HG03558 (cell line): ENCODE measurements at regions not wholly inside any gene's neighbourhood (a gene's known extent, or its start where the extent isn't known, plus 50 kb on each side); places are given as distances from the start of the nearest gene placed in this dataset.
A peak's percentile ranks its signal among the peaks of the same experiment; 100 is the strongest.
"Not testable (repeated sequence)": the region's sequence is repeated elsewhere in the genome, so short reads cannot be mapped to it uniquely, and the experiment has no call there.

Experiments used
- ATAC-seq: cut with Tn5 transposase; IDR thresholded peaks from one replicate; pipeline ENCODE4 v1.9.1; 2021; ENCODE audit warnings: moderate number of reproducible peaks; ENCODE audit not compliant: unreplicated experiment; ENCODE audit errors: extremely low read depth

GRCh38 chr7:119197172-119197876, 972.8 kb downstream of the ANKRD7 start:
- ATAC-seq, result no peak

GRCh38 chr7:119197877-119198527, 973.5 kb downstream of the ANKRD7 start:
- ATAC-seq, result peak; percentile 86

GRCh38 chr7:119219663-119220062, 995.2 kb downstream of the ANKRD7 start:
- no peak for ATAC-seq

GRCh38 chr7:119223930-119224329, 999.4 kb downstream of the ANKRD7 start:
- ATAC-seq, result no peak

DNA sequence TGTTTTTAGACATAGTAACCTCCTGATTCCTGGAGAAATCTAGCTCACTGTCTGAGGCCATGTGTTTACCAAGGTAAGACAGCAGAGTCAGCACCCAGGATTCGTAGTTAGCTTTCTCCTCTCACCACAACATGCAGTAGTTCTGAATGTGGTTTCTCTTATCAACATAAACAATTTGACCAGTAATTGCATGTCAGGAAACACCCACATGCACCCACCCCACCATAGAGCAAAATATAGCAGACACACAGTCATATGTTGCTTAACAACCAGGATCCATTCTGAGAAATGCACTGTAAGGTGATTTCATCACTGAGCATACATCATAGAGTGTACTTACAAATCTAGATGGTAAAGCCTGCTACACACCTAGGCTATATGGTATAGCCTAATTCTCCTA, 1004.0 kb downstream of the ANKRD7 start:
- ATAC-seq, result no peak

GRCh38 chr7:119232091-119232490, 1007.6 kb downstream of the ANKRD7 start:
- ATAC-seq, result no peak

DNA sequence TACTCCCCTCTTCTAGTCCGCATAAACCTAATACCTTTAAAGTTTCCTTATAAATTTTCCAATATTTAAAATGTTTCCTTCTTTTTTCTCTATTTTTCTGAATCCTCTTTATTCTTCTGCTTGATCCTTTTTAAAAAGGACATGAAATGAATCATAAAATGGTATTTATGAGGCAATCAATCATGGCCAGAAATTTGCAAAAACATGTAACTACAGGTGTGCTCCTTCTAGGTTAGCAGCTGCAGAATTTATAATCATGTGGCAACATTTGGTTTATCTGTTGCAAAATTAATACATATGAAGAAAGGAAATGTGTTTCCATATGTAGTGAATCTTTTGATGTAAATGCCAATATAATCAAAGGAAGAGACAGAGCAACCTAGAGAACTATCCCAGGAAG, 1008.5 kb downstream of the ANKRD7 start:
- ATAC-seq, result no peak

DNA sequence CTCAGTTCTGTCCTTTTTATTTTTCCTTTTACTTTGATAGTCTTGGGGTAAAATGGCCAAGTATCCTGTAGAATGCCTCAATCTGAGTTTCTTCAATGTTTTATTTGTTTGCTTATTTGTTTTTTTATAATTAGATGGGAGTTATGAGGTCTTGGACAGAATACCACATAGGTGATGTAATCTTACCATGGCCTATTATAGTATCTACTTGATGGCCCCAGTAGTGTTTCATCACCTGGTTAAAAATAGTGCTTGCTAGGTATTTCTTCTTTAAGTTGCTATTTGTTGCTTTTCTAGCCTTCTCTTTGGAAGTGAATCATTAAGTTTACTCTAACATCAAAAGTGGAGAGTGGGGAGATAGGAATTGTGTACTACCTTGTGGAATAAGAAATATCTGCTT, 1020.0 kb upstream of the KCND2 start:
- no peak for ATAC-seq

DNA sequence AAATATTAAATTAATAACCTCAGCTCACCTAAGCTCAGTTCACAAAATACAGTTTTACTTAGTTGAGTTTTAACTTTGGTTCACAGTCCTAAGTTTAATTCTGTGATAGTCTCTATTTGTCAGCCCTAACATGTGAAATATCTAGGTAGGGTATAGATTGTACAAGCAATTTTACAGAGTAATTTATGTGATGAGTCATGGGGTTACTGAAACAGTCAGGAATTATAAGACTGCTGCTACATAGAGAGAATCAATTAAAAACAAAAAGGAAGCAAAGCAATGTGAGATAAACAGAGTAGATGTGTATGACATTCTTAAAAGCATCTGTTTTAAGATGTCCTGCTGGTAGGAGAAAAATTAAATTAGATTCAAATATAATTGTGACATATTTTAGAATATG, 1018.2 kb upstream of the KCND2 start:
- ATAC-seq, result no peak

GRCh38 chr7:119256001-119256400, 1017.0 kb upstream of the KCND2 start:
- ATAC-seq, result no peak

DNA sequence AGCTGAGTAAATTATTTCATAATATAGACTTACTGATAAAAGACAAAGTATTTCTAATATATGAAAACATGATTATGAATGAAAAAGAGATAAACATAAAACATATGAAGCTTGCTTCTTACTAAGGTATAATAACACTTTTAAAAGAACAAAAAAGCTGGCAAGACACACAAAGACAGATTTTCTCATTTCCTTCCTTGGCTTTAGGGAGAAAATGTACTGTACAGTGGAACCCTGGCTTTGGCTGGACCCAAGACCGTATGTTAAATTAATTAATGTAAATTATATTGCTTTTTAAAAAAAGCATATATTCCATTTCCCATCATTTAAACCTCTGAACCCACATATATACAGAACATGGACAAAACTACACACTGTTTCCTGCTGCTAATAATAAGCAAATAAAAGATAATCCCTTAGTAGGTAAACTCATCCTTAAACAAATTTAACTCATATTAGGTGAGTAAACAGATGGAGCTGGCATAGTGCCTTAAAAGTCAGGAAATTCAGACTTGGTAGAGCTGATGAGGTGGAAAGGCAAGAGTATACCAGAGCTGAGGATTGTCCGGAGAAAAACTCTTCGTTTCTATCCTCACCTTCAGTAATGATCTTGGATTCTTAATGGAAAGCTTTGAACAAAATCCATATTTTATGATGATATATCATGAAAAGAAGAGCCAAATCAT, 1016.4 kb upstream of the KCND2 start:
- ATAC-seq, result no peak

DNA sequence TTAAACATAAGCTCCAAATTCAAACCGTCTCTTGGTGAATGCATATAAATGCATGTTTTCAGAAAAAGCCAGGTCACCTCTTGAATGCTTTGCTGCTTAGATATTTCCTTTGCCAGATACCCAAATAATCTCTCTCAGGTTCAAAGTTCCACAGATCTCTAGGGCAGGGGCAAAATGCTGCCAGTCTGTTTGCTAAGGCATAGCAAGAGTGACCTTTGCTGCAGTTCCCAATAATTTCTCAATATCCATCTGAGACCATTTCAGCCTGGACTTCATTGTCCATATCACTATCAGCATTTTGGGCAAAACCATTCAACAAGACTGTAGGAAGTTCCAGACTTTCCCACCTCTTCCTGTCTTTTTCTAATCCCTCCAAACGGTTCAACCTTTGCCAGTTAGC, 1006.2 kb upstream of the KCND2 start:
- not testable (repeated sequence) for ATAC-seq

- peak; percentile 92 for ATAC-seq
Observed at GRCh38 chr7:119270045-119270464, 1002.9 kb upstream of the KCND2 start.

- no peak for ATAC-seq
Observed at GRCh38 chr7:119270644-119271043, 1002.3 kb upstream of the KCND2 start.

DNA sequence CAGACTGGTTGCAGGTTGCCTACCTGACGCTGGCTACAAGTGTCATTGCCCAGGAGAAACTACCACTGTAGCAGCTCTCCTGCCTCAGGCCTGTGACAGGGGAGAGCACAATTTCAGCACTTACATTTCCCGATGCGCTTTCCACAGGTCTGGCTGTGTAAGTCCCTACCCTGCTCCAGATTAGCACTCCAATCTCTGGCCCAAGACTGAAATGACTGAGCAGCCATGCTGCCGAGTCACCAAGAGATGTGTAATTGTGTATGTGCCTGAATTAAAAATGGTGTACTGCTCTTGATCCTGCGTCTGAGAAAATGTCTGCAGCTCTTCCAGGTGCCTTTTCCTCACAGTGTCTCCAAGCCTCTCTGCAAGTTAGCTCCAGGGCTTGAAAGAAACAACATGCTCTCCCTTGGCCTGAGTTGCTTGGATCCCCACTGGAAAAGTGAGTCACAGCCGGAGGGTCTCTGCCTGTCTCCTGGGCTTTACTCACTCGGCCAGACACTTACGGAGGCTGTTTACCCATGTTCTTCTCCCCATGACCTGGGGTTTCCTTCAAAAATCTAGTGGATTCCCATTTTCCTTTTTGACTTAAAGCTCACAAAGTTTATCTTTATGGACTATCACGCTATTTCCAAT, 1001.7 kb upstream of the KCND2 start:
- no peak for ATAC-seq

DNA sequence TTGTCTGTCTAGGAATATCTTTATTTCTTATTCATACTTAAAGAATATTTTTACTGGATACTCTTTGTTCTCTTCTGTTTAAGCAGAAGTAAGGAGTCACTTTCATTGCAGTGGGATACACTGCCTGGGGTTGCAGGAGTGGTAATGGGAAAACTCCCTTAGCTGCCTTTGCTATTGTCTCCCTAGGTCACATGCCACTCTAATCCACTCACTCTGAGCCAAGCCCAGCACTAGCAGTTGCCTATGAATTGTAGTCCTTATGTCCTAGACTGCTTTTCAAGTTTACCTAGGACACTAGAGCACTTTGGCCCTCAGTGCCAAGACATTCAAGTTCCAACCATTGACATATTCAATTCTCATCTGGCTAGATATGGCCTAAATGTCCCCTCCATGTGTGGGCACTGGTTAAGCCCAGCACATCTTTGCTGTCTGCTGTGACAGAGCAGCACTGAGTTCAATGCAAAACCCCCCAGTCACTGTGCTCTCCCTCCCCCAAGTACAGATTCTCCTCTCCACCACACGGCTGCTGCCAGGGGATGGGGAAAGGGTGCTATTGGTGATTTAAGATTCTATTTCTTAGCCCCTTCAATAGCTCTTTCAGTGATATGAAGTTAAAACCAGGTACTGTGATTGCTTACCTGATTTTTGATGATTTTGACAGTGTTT, 991.7 kb upstream of the KCND2 start:
- no peak for ATAC-seq

GRCh38 chr7:119283353-119283752, 989.6 kb upstream of the KCND2 start:
- ATAC-seq, result no peak

DNA sequence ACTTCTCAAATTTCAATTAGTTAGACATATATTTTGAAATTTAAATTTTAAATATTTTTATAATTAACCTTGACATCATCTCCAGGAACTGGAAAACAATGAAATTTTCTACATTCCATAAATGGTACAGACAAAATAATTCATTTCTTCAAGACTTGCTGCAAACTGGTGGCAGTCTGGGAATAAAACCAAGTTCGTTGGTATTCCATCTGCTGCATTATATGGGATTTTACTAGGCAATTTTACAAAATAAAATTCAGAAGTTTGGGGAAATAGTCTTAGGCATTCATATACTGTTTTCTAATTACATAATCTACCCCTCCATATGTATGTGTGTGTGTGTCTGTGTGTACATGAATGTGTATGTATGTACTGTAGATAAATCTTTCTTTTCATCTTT, 984.6 kb upstream of the KCND2 start:
- ATAC-seq, result no peak

DNA sequence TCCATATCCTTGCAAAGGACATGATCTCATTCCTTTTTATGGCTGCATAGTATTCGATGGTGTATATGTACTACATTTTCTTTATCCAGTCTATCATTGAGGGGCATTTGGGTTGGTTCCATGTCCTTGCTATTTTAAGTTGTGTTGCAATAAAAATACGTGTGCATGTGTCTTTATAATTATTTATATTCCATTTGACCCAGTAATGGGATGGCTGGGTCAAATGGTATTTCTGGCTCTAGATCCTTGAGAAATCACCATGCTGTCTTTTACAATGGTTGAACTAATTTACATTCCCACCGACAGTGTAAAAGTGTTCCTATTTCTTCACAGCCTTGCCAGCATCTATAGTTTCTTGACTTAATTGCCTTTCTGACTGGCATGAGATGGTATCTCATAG, 972.6 kb upstream of the KCND2 start:
- not testable (repeated sequence) for ATAC-seq

DNA sequence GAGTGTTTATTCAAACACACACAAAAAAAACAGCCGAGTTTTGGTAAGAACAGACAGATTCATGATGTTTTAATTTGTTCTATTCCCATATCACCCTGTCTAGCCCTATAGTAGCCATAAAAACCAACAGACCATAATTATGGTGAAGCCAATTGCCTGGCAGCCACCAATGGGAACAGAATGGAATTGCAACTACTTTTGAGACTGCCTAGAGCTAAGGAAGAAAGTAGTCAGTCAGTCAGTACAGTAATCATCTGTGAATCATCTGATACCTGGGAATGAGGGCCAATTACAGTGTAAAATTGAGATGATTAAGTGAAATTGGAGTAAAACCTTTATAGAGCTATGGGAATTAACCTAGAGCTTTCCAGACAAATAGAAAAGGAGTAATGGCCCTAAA, 952.7 kb upstream of the KCND2 start:
- no peak for ATAC-seq

- ATAC-seq, result no peak
Observed at GRCh38 chr7:119329715-119330114, 943.3 kb upstream of the KCND2 start.
